Sigmoid colon (tissue), 6 donors: ENCODE measurements at regions not wholly inside any gene's neighbourhood (a gene's known extent, or its start where the extent isn't known, plus 50 kb on each side); places are given as distances from the start of the nearest gene placed in this dataset.

ENCODE experiments used
- DNase-seq: peaks from one replicate; pipeline ENCODE4 v3.0.0-alpha.2; 2019
- H3K27ac ChIP-seq, 4 donors: fragments of 200-600 bp; sonication (generic); one replicate each; pipeline ENCODE4 v1.5.1; 2016 to 2019; ENCODE audit warnings: mild to moderate bottlenecking in 1 of 4
- H3K27me3 ChIP-seq, 3 donors: fragments of 200-600 bp; sonication (generic); one replicate each; pipeline ENCODE4 v1.5.1; 2019; ENCODE audit warnings: mild to moderate bottlenecking in 1 of 3
- H3K36me3 ChIP-seq, 4 donors: fragments of 200-600 bp; sonication (generic); one replicate each; pipeline ENCODE4 v1.5.1; 2016 to 2019
- H3K4me1 ChIP-seq, 4 donors: fragments of 200-600 bp; sonication (generic); one replicate each; pipeline ENCODE4 v1.5.1; 2017 to 2019
- H3K4me3 ChIP-seq, 4 donors: fragments of 200-600 bp; sonication (generic); one replicate each; pipeline ENCODE4 v1.5.1; 2017 to 2019; ENCODE audit warnings: mild to moderate bottlenecking in 2 of 4, moderate library complexity in 1 of 4
- H3K9me3 ChIP-seq, 4 donors: fragments of 200-600 bp in 3 of 4; sonication (generic) in 3 of 4; one replicate each; pipeline versions ENCODE4 v1.5.1 to v1.6.1; 2013 to 2019
- CTCF ChIP-seq, 4 experiments: fragments of 450-650 bp in 3 of 4; fragments of 200-600 bp in 1 of 4; IDR thresholded peaks; one replicate each; pipeline ENCODE4 v1.5.1; 2016 to 2019; ENCODE audit warnings: antibody characterized with exemption in 4 of 4, mild to moderate bottlenecking in 3 of 4, moderate library complexity in 2 of 4
- EP300 ChIP-seq, 4 donors: sonication (generic); formaldehyde crosslinking; IDR thresholded peaks; one replicate each; pipeline ENCODE4 v1.6.1; 2017; ENCODE audit warnings: antibody characterized with exemption in 4 of 4
- POLR2A ChIP-seq, 2 donors: fragments of 450-650 bp; IDR thresholded peaks; one replicate each; pipeline ENCODE4 v1.6.1; 2016; ENCODE audit warnings: antibody characterized with exemption in 2 of 2, mild to moderate bottlenecking in 2 of 2, moderate library complexity in 2 of 2
- POLR2AphosphoS5 ChIP-seq, 4 donors: sonication (generic); formaldehyde crosslinking; IDR thresholded peaks; one replicate each; pipeline ENCODE4 v1.6.1; 2017; ENCODE audit warnings: antibody characterized with exemption in 4 of 4
- WGBS, 2 donors: extraction: QIAGEN DNeasy Blood & Tissue Kit; methylation state at CpG; one replicate each; pipeline ENCODE4 v1.1.7; 2013; 5-methylcytosine and 5-hydroxymethylcytosine counted together
- intact Hi-C: fragments of 100-400 bp; cut with DNase I; formaldehyde crosslinking; loops from one replicate; pipeline ENCODE4 v1.15.1; 2023
- donor health status: healthy with polysubstance abuse.
- donor health status: healthy.

GRCh38 chr3:182713111-182713510 lies 80.2 kb upstream of the ATP11B start:
- WGBS, 2 donors = 86 to 93% methylated on average over 3 of the region's 3 CpGs
- no peak for DNase-seq
- H3K9me3 ChIP-seq = no peaks in the 10 kb centered on the region
- no peaks in the 10 kb centered on the region for H3K4me1 ChIP-seq
- no peaks in the 10 kb centered on the region for H3K27me3 ChIP-seq
- no peak overlapping the region for H3K4me3 ChIP-seq
- intact Hi-C loops = loop anchor here (5.0 kb wide), 1 partner anchor 124 kb away; no protein-coding TSS in a partner anchor
- no peak for TF ChIP-seq CTCF (IDR thresholded peaks at IDR 0.05)
- TF ChIP-seq POLR2AphosphoS5 (IDR thresholded peaks at IDR 0.05) = no peak
- no peak for TF ChIP-seq EP300 (IDR thresholded peaks at IDR 0.05)
- no peak for TF ChIP-seq POLR2A (IDR thresholded peaks at IDR 0.05)
- H3K36me3 ChIP-seq = no peaks in the 10 kb centered on the region
- no peak overlapping the region for H3K27ac ChIP-seq

GRCh38 chr3:182713743-182714517 lies 79.4 kb upstream of the ATP11B start:
- TF ChIP-seq POLR2A (IDR thresholded peaks at IDR 0.05) = no peak
- peak in 3 of 4 experiments; percentile 36 to 60 (median 53) for TF ChIP-seq CTCF (IDR thresholded peaks at IDR 0.05)
- Histone ChIP-seq H3K4me3 (no peak overlapping the region), H3K27me3 (no peaks in the 10 kb centered on the region), H3K9me3 (no peaks in the 10 kb centered on the region), H3K27ac (no peak overlapping the region), H3K4me1 (no peaks in the 10 kb centered on the region), H3K36me3 (no peaks in the 10 kb centered on the region)
- intact Hi-C loops = loop anchor here (5.0 kb wide), 1 partner anchor 123 kb away; no protein-coding TSS in a partner anchor
- no peak for DNase-seq
- 48 to 50% methylated on average over 4 of the region's 4 CpGs for whole genome bisulfite sequencing, 2 donors

- WGBS, 2 donors = 90 to 93% methylated on average over 2 of the region's 2 CpGs
- Histone ChIP-seq H3K9me3 (no peaks in the 10 kb centered on the region), H3K4me1 (no peaks in the 10 kb centered on the region), H3K36me3 (no peaks in the 10 kb centered on the region), H3K27ac (no peak overlapping the region), H3K27me3 (no peaks in the 10 kb centered on the region), H3K4me3 (no peak overlapping the region)
- DNase-seq = no peak
- intact Hi-C loops = no loop called here
- TF ChIP-seq POLR2AphosphoS5 (IDR thresholded peaks at IDR 0.05) (no peak), EP300 (IDR thresholded peaks at IDR 0.05) (no peak), POLR2A (IDR thresholded peaks at IDR 0.05) (no peak), CTCF (IDR thresholded peaks at IDR 0.05) (no peak)
Measured at GRCh38 chr3:182715006-182715405, 78.3 kb upstream of the ATP11B start.

GRCh38 chr3:182716114-182716688 lies 77.1 kb upstream of the ATP11B start:
- Histone ChIP-seq H3K4me3 (no peak overlapping the region), H3K36me3 (no peaks in the 10 kb centered on the region), H3K27me3 (no peaks in the 10 kb centered on the region), H3K27ac (no peak overlapping the region), H3K9me3 (no peaks in the 10 kb centered on the region), H3K4me1 (no peaks in the 10 kb centered on the region)
- 5 to 18% methylated on average over 1 of the region's 1 CpG for WGBS, 2 donors
- no peak for TF ChIP-seq POLR2A (IDR thresholded peaks at IDR 0.05)
- no peak for DNase-seq
- intact Hi-C loops = no loop called here

GRCh38 chr3:182717216-182717615 lies 76.1 kb upstream of the ATP11B start:
- no peak overlapping the region for H3K27ac ChIP-seq
- no peak for DNase-seq
- H3K4me1 ChIP-seq = no peaks in the 10 kb centered on the region
- WGBS, 2 donors = 12 to 58% methylated on average over 2 of the region's 2 CpGs
- TF ChIP-seq POLR2AphosphoS5 (IDR thresholded peaks at IDR 0.05) (no peak), POLR2A (IDR thresholded peaks at IDR 0.05) (no peak), CTCF (IDR thresholded peaks at IDR 0.05) (no peak), EP300 (IDR thresholded peaks at IDR 0.05) (no peak)
- H3K27me3 ChIP-seq = no peaks in the 10 kb centered on the region
- H3K4me3 ChIP-seq = no peak overlapping the region
- no peaks in the 10 kb centered on the region for H3K36me3 ChIP-seq
- no peaks in the 10 kb centered on the region for H3K9me3 ChIP-seq
- intact Hi-C loops = no loop called here
